ENCODE measurements at regions not wholly inside any gene's neighbourhood (a gene's known extent, or its start where the extent isn't known, plus 50 kb on each side); places are given as distances from the start of the nearest gene placed in this dataset.

GRCh38 chr16:86359571-86359970 is 150.8 kb upstream of the FOXF1 start:
- Histone ChIP-seq H3K79me2 (ENCODE audit: insufficient read depth, low read length) (no peaks in the 10 kb centered on the region), H3K36me3 (replicated peaks in 1 of 2; ENCODE audit: control insufficient read depth in 1 of 2, insufficient read depth in 2 of 2, low read length in 2 of 2) (no peaks in the 10 kb centered on the region), H3K4me1 (ENCODE audit: control insufficient read depth in 1 of 2, insufficient read depth in 2 of 2, low read length in 2 of 2) (no peaks in the 10 kb centered on the region), H3K4me2 (replicated peaks; ENCODE audit: extremely low read depth, low read length, poor library complexity, severe bottlenecking) (no peak overlapping the region), H3K27me3 (ENCODE audit: control insufficient read depth in 2 of 2, insufficient read depth in 2 of 2, low read length in 2 of 2) (no peaks in the 10 kb centered on the region), H3K27ac (ENCODE audit: low read depth in 1 of 2, low read length in 2 of 2) (no peak overlapping the region), H2AFZ (ENCODE audit: insufficient read depth, low read depth, low read length, poor library complexity, severe bottlenecking) (no peak overlapping the region), H4K20me1 (ENCODE audit: insufficient read depth, low read length) (no peaks in the 10 kb centered on the region), H3K4me3 (replicated peaks in 1 of 3; ENCODE audit: low read depth in 2 of 3, low read length in 3 of 3) (no peak overlapping the region), H3K9ac (ENCODE audit: insufficient read depth, low read length, poor library complexity, severe bottlenecking) (no peak overlapping the region), H3K9me3 (replicated peaks in 1 of 2; ENCODE audit: control insufficient read depth in 1 of 2, insufficient read depth in 1 of 2, low read length in 2 of 2) (peaks cover 0 to 4% of the 10 kb centered on the region in 2 donors)
- H3K4me1 Mint-ChIP-seq, result no peaks in the 10 kb centered on the region
- intact Hi-C loops (cut with micrococcal nuclease), result no loop called here
- H3K36me3 Mint-ChIP-seq, result no peaks in the 10 kb centered on the region
- peaks cover 0 to 8% (median 6%) of the 10 kb centered on the region in 7 donors for H3K9me3 Mint-ChIP-seq
- H3K4me3 Mint-ChIP-seq, result no peak overlapping the region
- DNase-seq, result no peak
- WGBS (ENCODE audit: insufficient coverage), result 100% methylated on average over 1 of the region's 5 CpGs
- no peak overlapping the region for H3K27ac Mint-ChIP-seq
- peaks cover 8 to 39% (median 18%) of the 10 kb centered on the region in 3 donors for H3K27me3 Mint-ChIP-seq (ENCODE audit: low read depth in 3 of 3)
- TF ChIP-seq, protein P1, sequence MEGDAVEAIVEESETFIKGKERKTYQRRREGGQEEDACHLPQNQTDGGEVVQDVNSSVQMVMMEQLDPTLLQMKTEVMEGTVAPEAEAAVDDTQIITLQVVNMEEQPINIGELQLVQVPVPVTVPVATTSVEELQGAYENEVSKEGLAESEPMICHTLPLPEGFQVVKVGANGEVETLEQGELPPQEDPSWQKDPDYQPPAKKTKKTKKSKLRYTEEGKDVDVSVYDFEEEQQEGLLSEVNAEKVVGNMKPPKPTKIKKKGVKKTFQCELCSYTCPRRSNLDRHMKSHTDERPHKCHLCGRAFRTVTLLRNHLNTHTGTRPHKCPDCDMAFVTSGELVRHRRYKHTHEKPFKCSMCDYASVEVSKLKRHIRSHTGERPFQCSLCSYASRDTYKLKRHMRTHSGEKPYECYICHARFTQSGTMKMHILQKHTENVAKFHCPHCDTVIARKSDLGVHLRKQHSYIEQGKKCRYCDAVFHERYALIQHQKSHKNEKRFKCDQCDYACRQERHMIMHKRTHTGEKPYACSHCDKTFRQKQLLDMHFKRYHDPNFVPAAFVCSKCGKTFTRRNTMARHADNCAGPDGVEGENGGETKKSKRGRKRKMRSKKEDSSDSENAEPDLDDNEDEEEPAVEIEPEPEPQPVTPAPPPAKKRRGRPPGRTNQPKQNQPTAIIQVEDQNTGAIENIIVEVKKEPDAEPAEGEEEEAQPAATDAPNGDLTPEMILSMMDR (IDR thresholded peaks at IDR 0.05), result no peak

DNA sequence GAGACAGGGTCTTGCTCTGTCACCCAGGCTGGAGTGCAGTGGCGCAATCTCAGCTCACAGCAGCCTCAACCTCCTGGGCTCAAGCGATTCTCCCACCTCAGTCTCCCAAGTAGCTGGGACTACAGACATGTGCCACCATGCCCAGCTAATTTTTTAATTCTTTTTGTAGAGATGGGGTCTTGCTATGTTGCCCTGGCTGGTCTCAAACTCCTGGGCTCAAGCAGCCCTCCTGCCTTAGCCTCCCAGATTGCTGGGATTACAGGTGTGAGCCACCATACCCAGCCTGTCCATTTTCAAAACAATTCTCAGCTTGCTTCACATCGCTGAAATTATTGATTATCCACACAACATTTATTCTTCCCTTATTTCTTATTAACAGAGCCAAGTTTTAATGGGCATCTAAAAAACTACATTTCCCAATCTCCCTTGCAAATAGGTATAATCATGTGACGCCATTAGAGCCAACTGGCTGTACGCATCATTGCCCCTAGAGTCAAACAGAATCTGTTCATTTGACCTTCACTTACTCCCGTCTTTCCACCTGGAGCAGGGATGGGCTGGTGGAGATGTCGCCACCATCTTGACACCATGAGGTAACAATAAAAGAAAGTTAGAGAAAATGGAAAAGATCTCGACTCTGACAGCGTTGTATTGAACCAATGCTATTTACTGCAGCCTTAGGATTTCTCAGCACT is 148.0 kb upstream of the FOXF1 start:
- H2AFZ ChIP-seq (ENCODE audit: insufficient read depth, low read depth, low read length, poor library complexity, severe bottlenecking), result no peak overlapping the region
- H3K9ac ChIP-seq (ENCODE audit: insufficient read depth, low read length, poor library complexity, severe bottlenecking), result no peak overlapping the region
- Mint-ChIP-seq H3K27ac (no peak overlapping the region), H3K9me3 (no peaks in the 10 kb centered on the region), H3K36me3 (no peaks in the 10 kb centered on the region), H3K4me1 (no peaks in the 10 kb centered on the region), H3K4me3 (no peak overlapping the region), H3K27me3 (ENCODE audit: low read depth in 3 of 3) (peaks cover 16 to 43% (median 19%) of the 10 kb centered on the region in 3 donors)
- TF ChIP-seq, protein P1 (IDR thresholded peaks at IDR 0.05), result no peak
- no peak overlapping the region for H3K4me3 ChIP-seq (replicated peaks in 1 of 3; ENCODE audit: low read depth in 2 of 3, low read length in 3 of 3)
- DNase-seq, result no peak
- no peaks in the 10 kb centered on the region for H4K20me1 ChIP-seq (ENCODE audit: insufficient read depth, low read length)
- no peaks in the 10 kb centered on the region for H3K9me3 ChIP-seq (replicated peaks in 1 of 2; ENCODE audit: control insufficient read depth in 1 of 2, insufficient read depth in 1 of 2, low read length in 2 of 2)
- no peaks in the 10 kb centered on the region for H3K27me3 ChIP-seq (ENCODE audit: control insufficient read depth in 2 of 2, insufficient read depth in 2 of 2, low read length in 2 of 2)
- intact Hi-C loops (cut with micrococcal nuclease), result no loop called here
- H3K27ac ChIP-seq (ENCODE audit: low read depth in 1 of 2, low read length in 2 of 2), result no peak overlapping the region
- no peaks in the 10 kb centered on the region for H3K79me2 ChIP-seq (ENCODE audit: insufficient read depth, low read length)
- no peaks in the 10 kb centered on the region for H3K4me1 ChIP-seq (ENCODE audit: control insufficient read depth in 1 of 2, insufficient read depth in 2 of 2, low read length in 2 of 2)
- 87% methylated on average over 2 of the region's 9 CpGs for WGBS (ENCODE audit: insufficient coverage)
- H3K36me3 ChIP-seq (replicated peaks in 1 of 2; ENCODE audit: control insufficient read depth in 1 of 2, insufficient read depth in 2 of 2, low read length in 2 of 2), result no peaks in the 10 kb centered on the region
- H3K4me2 ChIP-seq (replicated peaks; ENCODE audit: extremely low read depth, low read length, poor library complexity, severe bottlenecking), result no peak overlapping the region
